SK-N-SH (cell line): ENCODE measurements at regions not wholly inside any gene's neighbourhood (a gene's known extent, or its start where the extent isn't known, plus 50 kb on each side); places are given as distances from the start of the nearest gene placed in this dataset.

ENCODE experiments used
- CTCF ChIP-seq: fragments of 200-600 bp; sonication (generic); IDR thresholded peaks from 2 replicates; pipeline ENCODE4 v1.6.1; 2017; ENCODE audit warnings: antibody characterized with exemption, mild to moderate bottlenecking, moderate library complexity
- EP300 ChIP-seq, 2 experiments: IDR thresholded peaks; 2 replicates each; pipeline versions ENCODE4 v1.4.0 to v1.6.1; 2012; ENCODE audit warnings: borderline replicate concordance in 1 of 2, low read depth in 1 of 2, low read length in 1 of 2
- JUND ChIP-seq: IDR thresholded peaks from 2 replicates; pipeline ENCODE4 v1.4.0; 2012
- MAX ChIP-seq: IDR thresholded peaks from 2 replicates; pipeline ENCODE4 v1.4.0; 2012; ENCODE audit warnings: low read depth
- MEF2A ChIP-seq: IDR thresholded peaks from 2 replicates; pipeline ENCODE4 v1.4.0; 2012; ENCODE audit warnings: low read depth, borderline replicate concordance
- MXI1 ChIP-seq: IDR thresholded peaks from 2 replicates; pipeline ENCODE4 v1.6.1; 2012; ENCODE audit warnings: mild to moderate bottlenecking, low read depth, low read length, improper control_type of control experiment
- NRF1 ChIP-seq: IDR thresholded peaks from 2 replicates; pipeline ENCODE4 v1.6.1; 2012; ENCODE audit warnings: low read depth, mild to moderate bottlenecking, low read length
- RFX5 ChIP-seq: IDR thresholded peaks from 2 replicates; pipeline ENCODE4 v1.6.1; 2012; ENCODE audit warnings: mild to moderate bottlenecking, improper control_type of control experiment, low read length
- TCF12 ChIP-seq: IDR thresholded peaks from 2 replicates; pipeline ENCODE4 v1.4.0; 2012
- USF2 ChIP-seq: fragments of 150-350 bp; IDR thresholded peaks from 2 replicates; pipeline ENCODE4 v1.6.1; 2017; ENCODE audit warnings: antibody characterized with exemption, low read length, low read depth, borderline replicate concordance
- YY1 ChIP-seq: IDR thresholded peaks from 2 replicates; pipeline ENCODE4 v1.4.0; 2012; ENCODE audit warnings: low read depth, mild to moderate bottlenecking

GRCh38 chr14:85464135-85464895, 65.6 kb upstream of the FLRT2 start:
- TF ChIP-seq MXI1 (no peak), RFX5 (no peak), EP300 (IDR thresholded peaks at IDR 0.05; ENCODE audit: borderline replicate concordance in 1 of 2, low read depth in 1 of 2, low read length in 1 of 2) (no peak), CTCF (no peak), JUND (no peak), USF2 (no peak), YY1 (no peak), MEF2A (no peak), MAX (no peak), TCF12 (no peak), NRF1 (no peak)
